ENCODE measurements at regions not wholly inside any gene's neighbourhood (a gene's known extent, or its start where the extent isn't known, plus 50 kb on each side); places are given as distances from the start of the nearest gene placed in this dataset.

DNA sequence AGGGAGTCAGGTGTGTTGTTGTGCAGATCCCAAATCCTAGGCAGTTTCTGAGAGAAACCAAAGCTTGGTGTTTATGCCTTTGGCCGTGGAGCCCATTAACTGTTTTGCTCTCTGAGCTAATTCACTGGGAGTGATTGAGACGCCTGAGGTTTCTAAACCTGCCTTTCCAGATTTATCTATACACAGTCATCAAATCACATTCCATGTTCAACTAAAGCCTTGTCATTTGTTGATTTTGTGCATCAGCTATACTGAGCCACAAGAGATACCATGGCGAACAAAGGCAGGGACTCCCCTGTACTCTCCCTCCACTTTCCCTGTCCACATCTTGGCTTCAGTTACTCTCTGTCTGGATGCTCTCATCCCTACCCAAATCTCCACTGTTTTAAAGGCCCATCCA, 229.7 kb upstream of the PMEPA1 start:
- WGBS = 91% methylated on average over 3 of the region's 3 CpGs
- H3K9me3 ChIP-seq (ENCODE audit: control insufficient read depth in 2 of 2, insufficient read depth in 1 of 2, low read length in 1 of 2) = no peaks in the 10 kb centered on the region
- no peaks in the 10 kb centered on the region for H3K27me3 ChIP-seq (ENCODE audit: control insufficient read depth in 2 of 2, insufficient read depth in 1 of 2, low read length in 1 of 2)
- no peak overlapping the region for H3K4me3 ChIP-seq (ENCODE audit: low read length in 2 of 2)
- H3K27ac ChIP-seq (ENCODE audit: low read depth in 1 of 2, low read length in 1 of 2) = no peak overlapping the region
- no peaks in the 10 kb centered on the region for H3K4me1 ChIP-seq (ENCODE audit: control insufficient read depth in 2 of 2, insufficient read depth in 2 of 2, low read length in 2 of 2)
- no peak for DNase-seq (ENCODE audit: low read depth in 6 of 9, low spot score in 9 of 9)
- H3K36me3 ChIP-seq (ENCODE audit: control insufficient read depth in 2 of 2, insufficient read depth in 2 of 2, low read length in 1 of 2) = no peaks in the 10 kb centered on the region

DNA sequence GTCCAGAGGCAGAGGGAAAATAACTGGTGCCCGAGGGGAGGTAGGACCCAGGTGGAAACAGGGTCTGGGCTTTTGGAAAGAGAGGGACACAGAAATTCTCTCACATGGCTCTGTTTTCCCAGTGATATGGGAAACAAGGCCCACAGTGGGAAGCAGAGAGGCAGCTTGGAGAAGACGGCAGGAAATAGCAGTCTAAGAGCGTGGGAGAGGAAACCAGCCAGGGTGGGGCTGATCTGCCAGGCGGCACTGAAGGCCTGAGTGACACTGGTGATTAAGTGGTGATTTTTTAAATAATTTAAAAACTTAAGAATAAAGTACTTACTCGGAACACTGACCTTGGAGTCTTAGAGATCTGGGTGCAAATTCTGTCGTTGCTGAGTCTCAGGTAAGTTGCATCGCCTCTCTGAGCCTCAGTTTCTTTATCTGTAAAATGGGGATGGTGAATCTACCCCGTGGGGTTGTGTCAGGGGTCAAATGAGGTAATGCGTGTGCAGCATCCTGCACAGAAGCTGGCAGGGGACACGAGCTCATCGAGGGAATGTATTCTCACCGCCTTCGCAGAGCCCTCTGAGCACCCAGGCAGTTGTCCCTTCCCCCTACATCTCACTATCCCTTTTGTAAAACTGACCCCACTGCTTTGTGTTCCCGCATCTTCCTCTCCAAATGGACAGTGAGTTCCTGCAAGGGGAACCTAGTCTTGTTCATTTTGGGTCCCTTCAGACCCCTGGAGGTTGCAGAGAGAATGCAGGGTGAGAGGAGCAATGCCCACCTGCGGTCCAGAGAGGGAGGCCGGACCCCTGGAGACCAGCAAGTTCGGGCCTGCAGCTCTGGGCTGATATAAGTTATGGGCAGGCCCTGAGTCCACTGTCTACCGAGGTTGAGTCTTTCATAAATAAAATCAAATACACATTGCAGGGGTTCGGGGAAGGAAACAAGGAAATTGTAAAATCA, 228.6 kb upstream of the PMEPA1 start:
- 75% methylated on average over 19 of the region's 19 CpGs for WGBS
- H3K9me3 ChIP-seq (ENCODE audit: control insufficient read depth in 2 of 2, insufficient read depth in 1 of 2, low read length in 1 of 2) = no peaks in the 10 kb centered on the region
- H3K27me3 ChIP-seq (ENCODE audit: control insufficient read depth in 2 of 2, insufficient read depth in 1 of 2, low read length in 1 of 2) = no peaks in the 10 kb centered on the region
- DNase-seq (ENCODE audit: low read depth in 6 of 9, low spot score in 9 of 9) = no peak
- H3K27ac ChIP-seq (ENCODE audit: low read depth in 1 of 2, low read length in 1 of 2) = no peak overlapping the region
- no peaks in the 10 kb centered on the region for H3K4me1 ChIP-seq (ENCODE audit: control insufficient read depth in 2 of 2, insufficient read depth in 2 of 2, low read length in 2 of 2)
- H3K4me3 ChIP-seq (ENCODE audit: low read length in 2 of 2) = no peak overlapping the region
- no peaks in the 10 kb centered on the region for H3K36me3 ChIP-seq (ENCODE audit: control insufficient read depth in 2 of 2, insufficient read depth in 2 of 2, low read length in 1 of 2)

DNA sequence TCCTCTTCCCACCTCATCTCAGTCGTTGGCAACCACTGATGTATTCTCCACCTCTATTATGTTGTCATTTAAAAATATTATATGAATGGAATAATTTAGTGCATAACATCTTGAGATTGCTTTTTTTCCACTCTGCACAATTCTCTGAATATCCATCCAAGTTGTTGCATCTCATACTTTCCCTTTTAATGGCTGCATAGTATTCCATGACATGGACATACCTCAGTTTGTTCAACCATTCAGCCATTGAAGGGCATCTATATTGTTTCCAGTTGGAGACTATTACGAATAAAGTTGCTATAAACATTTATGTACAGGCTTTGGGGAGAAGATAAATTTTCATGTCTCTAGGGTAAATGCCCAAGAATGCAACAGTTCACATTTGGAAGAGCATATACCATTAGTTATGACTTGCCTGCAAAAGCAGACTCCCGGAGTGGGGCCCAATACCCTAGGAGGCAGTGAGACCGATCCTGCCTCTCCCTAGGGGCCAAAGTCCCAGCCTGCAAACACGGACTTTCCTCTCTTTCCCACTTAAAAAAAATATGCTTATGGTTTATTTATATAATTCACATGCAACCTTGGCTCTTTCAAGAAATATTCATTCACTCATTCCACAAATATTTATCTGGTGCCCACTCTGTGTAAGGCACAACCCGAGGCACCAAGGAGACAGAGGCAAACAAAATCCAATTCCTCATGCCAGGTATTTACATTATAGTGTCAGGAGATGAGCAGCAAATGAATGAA, 227.0 kb upstream of the PMEPA1 start:
- 86% methylated on average over 6 of the region's 6 CpGs for WGBS
- no peak for DNase-seq (ENCODE audit: low read depth in 6 of 9, low spot score in 9 of 9)
- Histone ChIP-seq H3K9me3 (ENCODE audit: control insufficient read depth in 2 of 2, insufficient read depth in 1 of 2, low read length in 1 of 2) (no peaks in the 10 kb centered on the region), H3K27me3 (ENCODE audit: control insufficient read depth in 2 of 2, insufficient read depth in 1 of 2, low read length in 1 of 2) (no peaks in the 10 kb centered on the region), H3K36me3 (ENCODE audit: control insufficient read depth in 2 of 2, insufficient read depth in 2 of 2, low read length in 1 of 2) (no peaks in the 10 kb centered on the region), H3K4me3 (ENCODE audit: low read length in 2 of 2) (no peak overlapping the region), H3K4me1 (ENCODE audit: control insufficient read depth in 2 of 2, insufficient read depth in 2 of 2, low read length in 2 of 2) (no peaks in the 10 kb centered on the region), H3K27ac (ENCODE audit: low read depth in 1 of 2, low read length in 1 of 2) (no peak overlapping the region)

DNA sequence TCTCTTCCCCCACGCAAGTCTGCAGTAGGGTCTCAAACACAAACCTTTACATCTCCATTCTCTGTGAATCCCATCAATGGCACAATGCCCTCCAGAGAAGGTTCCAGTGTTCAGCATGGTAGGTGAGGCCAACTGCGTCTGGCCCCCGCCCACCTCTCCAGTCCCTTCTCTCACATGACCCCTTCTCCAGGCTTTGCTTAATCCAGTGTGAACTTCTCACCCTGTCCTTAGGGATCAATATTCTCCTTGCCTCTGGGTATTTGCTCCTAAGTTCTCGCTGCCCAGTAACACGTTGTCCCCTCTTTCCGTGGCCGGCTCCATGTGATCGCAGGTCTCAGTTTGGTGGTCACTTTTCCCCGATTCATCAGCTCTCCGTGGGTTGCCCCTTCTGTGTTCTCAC, 225.1 kb upstream of the PMEPA1 start:
- Histone ChIP-seq H3K27ac (ENCODE audit: low read depth in 1 of 2, low read length in 1 of 2) (no peak overlapping the region), H3K9me3 (ENCODE audit: control insufficient read depth in 2 of 2, insufficient read depth in 1 of 2, low read length in 1 of 2) (no peaks in the 10 kb centered on the region), H3K4me1 (ENCODE audit: control insufficient read depth in 2 of 2, insufficient read depth in 2 of 2, low read length in 2 of 2) (no peaks in the 10 kb centered on the region), H3K27me3 (ENCODE audit: control insufficient read depth in 2 of 2, insufficient read depth in 1 of 2, low read length in 1 of 2) (no peaks in the 10 kb centered on the region), H3K4me3 (ENCODE audit: low read length in 2 of 2) (no peak overlapping the region), H3K36me3 (ENCODE audit: control insufficient read depth in 2 of 2, insufficient read depth in 2 of 2, low read length in 1 of 2) (no peaks in the 10 kb centered on the region)
- WGBS = 95% methylated on average over 10 of the region's 10 CpGs
- no peak for DNase-seq (ENCODE audit: low read depth in 6 of 9, low spot score in 9 of 9)

DNA sequence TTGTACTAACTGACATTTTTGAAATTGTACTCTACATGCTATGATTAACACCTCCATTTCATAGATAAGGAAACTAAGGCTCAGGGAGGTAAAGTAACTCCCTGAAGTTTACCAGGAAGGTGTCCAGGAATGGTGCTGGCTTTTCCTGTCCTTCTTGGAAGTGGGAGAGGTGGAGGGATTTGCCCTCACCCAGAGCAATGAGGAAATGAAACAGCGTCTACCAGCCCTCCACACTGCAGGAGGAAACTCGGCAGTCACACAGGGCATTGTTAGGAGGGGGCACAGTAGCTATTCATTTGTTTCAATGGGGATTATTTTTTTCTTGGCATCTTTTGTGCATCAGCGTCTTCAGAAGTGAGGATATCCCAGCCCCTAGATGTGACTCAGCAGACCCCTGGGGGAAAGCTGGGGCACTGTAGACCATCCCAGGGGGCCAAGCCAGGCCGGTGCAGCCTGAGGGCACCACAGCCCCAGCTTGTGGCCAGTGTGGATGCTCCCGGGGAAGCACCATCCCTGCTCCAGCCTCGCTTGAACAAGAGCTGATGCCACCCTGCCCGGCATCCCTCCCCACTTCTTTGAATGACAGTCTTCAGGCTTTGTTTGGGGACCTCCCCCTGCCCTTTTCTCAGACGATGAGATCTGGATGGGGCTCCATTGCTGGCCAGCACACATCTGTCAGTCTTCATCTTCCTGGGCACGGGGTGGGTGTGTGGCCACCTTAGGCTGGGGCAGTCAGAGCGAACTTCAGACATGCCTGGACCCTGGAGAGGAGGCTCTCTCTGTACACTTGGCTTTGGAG, 224.4 kb upstream of the PMEPA1 start:
- WGBS = 87% methylated on average over 10 of the region's 10 CpGs
- Histone ChIP-seq H3K4me3 (ENCODE audit: low read length in 2 of 2) (no peak overlapping the region), H3K4me1 (ENCODE audit: control insufficient read depth in 2 of 2, insufficient read depth in 2 of 2, low read length in 2 of 2) (no peaks in the 10 kb centered on the region), H3K9me3 (ENCODE audit: control insufficient read depth in 2 of 2, insufficient read depth in 1 of 2, low read length in 1 of 2) (no peaks in the 10 kb centered on the region), H3K27ac (ENCODE audit: low read depth in 1 of 2, low read length in 1 of 2) (no peak overlapping the region), H3K36me3 (ENCODE audit: control insufficient read depth in 2 of 2, insufficient read depth in 2 of 2, low read length in 1 of 2) (no peaks in the 10 kb centered on the region), H3K27me3 (ENCODE audit: control insufficient read depth in 2 of 2, insufficient read depth in 1 of 2, low read length in 1 of 2) (no peaks in the 10 kb centered on the region)
- no peak for DNase-seq (ENCODE audit: low read depth in 6 of 9, low spot score in 9 of 9)

DNA sequence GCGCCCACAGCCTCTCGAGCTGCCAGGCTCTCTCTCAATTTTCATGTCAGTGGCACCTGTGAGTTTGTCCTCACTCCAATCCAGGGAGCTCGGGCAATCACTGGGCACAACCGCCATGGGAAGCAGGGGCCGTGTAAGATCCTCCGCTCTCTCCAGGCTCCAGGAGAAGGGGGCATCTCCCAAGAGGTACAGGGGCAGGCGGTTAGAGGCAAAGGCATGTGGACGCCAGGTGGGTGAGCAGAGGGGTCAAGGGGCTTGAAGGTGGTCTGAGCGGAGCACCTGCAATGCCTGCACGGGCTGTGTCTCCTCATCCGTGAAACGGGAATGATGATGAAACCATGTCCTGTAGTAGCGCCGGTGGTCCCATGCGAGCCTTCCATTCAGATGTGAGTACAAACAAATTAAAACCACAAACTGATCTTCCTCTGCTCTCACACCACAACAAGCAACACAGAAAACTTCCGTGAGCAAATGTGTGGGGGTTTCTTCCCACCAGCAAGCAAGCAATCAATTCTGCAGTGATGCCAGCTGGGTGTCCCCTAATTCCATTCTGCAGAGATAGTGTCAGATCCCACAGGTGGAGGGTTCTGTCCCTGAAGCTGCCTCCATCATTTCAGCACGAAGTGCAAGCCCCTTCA, 222.5 kb upstream of the PMEPA1 start:
- Histone ChIP-seq H3K4me3 (ENCODE audit: low read length in 2 of 2) (no peak overlapping the region), H3K9me3 (ENCODE audit: control insufficient read depth in 2 of 2, insufficient read depth in 1 of 2, low read length in 1 of 2) (no peaks in the 10 kb centered on the region), H3K27ac (ENCODE audit: low read depth in 1 of 2, low read length in 1 of 2) (no peak overlapping the region), H3K36me3 (ENCODE audit: control insufficient read depth in 2 of 2, insufficient read depth in 2 of 2, low read length in 1 of 2) (no peaks in the 10 kb centered on the region), H3K27me3 (ENCODE audit: control insufficient read depth in 2 of 2, insufficient read depth in 1 of 2, low read length in 1 of 2) (no peaks in the 10 kb centered on the region), H3K4me1 (ENCODE audit: control insufficient read depth in 2 of 2, insufficient read depth in 2 of 2, low read length in 2 of 2) (no peaks in the 10 kb centered on the region)
- DNase-seq (ENCODE audit: low read depth in 6 of 9, low spot score in 9 of 9) = no peak
- WGBS = 88% methylated on average over 17 of the region's 17 CpGs

DNA sequence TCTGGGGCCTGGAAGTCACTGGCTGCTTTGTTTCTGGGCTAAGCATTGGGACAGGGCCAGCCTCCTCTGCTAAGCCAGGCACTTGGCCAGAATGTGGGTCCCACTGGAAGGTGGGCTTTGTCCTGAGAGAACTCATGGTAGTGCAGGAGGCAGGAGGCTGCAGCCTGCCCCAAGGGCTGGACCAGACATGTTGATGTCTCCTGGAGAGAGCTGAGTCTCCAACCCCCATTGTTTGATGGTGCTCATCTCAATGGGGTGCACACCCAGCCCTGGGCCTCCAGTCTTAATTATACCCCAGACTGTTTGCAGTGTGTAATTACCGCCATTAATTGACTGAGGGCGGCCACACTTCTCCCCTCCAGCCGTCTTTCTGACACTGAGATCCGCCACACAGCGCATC, 220.5 kb upstream of the PMEPA1 start:
- Histone ChIP-seq H3K36me3 (ENCODE audit: control insufficient read depth in 2 of 2, insufficient read depth in 2 of 2, low read length in 1 of 2) (no peaks in the 10 kb centered on the region), H3K9me3 (ENCODE audit: control insufficient read depth in 2 of 2, insufficient read depth in 1 of 2, low read length in 1 of 2) (no peaks in the 10 kb centered on the region), H3K27ac (ENCODE audit: low read depth in 1 of 2, low read length in 1 of 2) (no peak overlapping the region), H3K4me1 (ENCODE audit: control insufficient read depth in 2 of 2, insufficient read depth in 2 of 2, low read length in 2 of 2) (no peaks in the 10 kb centered on the region), H3K4me3 (ENCODE audit: low read length in 2 of 2) (no peak overlapping the region), H3K27me3 (ENCODE audit: control insufficient read depth in 2 of 2, insufficient read depth in 1 of 2, low read length in 1 of 2) (no peaks in the 10 kb centered on the region)
- 96% methylated on average over 5 of the region's 5 CpGs for WGBS
- DNase-seq (ENCODE audit: low read depth in 6 of 9, low spot score in 9 of 9) = no peak

DNA sequence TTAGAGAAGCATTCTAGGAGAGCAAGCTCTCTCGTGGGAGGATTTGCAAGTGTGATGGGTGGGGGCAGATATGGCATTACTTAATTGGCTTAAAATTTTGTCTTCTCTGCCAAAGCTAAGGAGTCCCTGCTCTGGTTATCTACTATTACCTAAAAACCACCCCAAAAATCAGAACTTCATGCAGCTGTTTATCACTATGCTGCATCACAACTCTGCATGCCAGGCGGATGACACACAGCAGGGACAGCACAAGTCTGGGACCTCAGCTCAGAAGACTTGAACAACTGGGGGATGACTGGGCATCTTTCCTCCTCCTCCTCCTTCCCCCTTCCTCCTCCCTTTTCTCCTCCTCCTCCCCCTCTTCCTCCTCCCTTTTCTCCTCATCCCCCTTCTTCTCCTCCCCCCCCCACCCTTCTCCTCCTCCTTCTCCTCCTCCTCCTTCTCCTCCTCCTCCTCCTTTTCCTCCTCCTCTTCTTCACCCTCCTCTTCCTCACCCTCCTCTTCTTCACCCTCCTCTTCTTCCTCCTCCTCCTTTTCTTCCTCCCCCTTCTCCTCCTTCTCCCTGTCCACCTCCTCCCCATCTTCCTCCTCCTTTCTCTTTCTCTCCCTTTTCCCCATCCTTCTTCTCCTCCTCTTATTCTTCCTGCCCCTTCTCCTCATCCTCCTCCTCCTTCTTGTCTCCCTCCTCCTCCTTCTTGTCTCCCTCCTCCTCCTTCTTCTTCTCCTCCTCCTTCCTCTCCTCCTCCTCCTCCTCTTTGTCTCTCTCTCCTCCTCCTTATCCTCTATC, 218.6 kb upstream of the PMEPA1 start:
- 86% methylated on average over 2 of the region's 2 CpGs for WGBS
- Histone ChIP-seq H3K4me3 (ENCODE audit: low read length in 2 of 2) (no peak overlapping the region), H3K27ac (ENCODE audit: low read depth in 1 of 2, low read length in 1 of 2) (no peak overlapping the region), H3K27me3 (ENCODE audit: control insufficient read depth in 2 of 2, insufficient read depth in 1 of 2, low read length in 1 of 2) (no peaks in the 10 kb centered on the region), H3K4me1 (ENCODE audit: control insufficient read depth in 2 of 2, insufficient read depth in 2 of 2, low read length in 2 of 2) (no peaks in the 10 kb centered on the region), H3K36me3 (ENCODE audit: control insufficient read depth in 2 of 2, insufficient read depth in 2 of 2, low read length in 1 of 2) (no peaks in the 10 kb centered on the region), H3K9me3 (ENCODE audit: control insufficient read depth in 2 of 2, insufficient read depth in 1 of 2, low read length in 1 of 2) (no peaks in the 10 kb centered on the region)
- no peak for DNase-seq (ENCODE audit: low read depth in 6 of 9, low spot score in 9 of 9)

All from thymus (tissue), 11 donors.